HepG2 (cell line): ENCODE measurements at regions not wholly inside any gene's neighbourhood (a gene's known extent, or its start where the extent isn't known, plus 50 kb on each side); places are given as distances from the start of the nearest gene placed in this dataset.

Experiments
- ATAC-seq: fragments of 200-7000 bp; cut with Tn5 transposase; 3 replicates; pipeline ENCODE4 v1.9.1; 2020; ENCODE audit warnings: mild to moderate bottlenecking, moderate library complexity
- BruUV-seq: library from RNA; stranded (reverse); fragments of 400-500 nt; replicated peaks from 2 replicates; lab custom pipeline; 2021; lab: Mats Ljungman, UMichigan
- CTCF ChIA-PET: fragments of 300-600 bp; formaldehyde crosslinking; extraction: SDS; loops from one replicate; lab custom pipeline; 2021; ENCODE audit warnings: low total read pairs, inconsistent platforms, low intra/inter-chr PET ratio; lab: Yijun Ruan, JAX
- POLR2A ChIA-PET: fragments of 350-600 bp; sonication (Branson Sonifier 250); formaldehyde crosslinking; loops from one replicate; lab custom pipeline; 2020; ENCODE audit warnings: antibody characterized with exemption, inconsistent platforms; lab: Yijun Ruan, JAX
- DNase-seq: peaks from one replicate; pipeline ENCODE4 v3.0.0-alpha.2; 2015; ENCODE audit warnings: low spot score
- FAIRE-seq: peaks from 3 replicates; lab custom pipeline; 2011; peaks lifted over from hg19 to GRCh38; lab: Jason Lieb, UNC
- H2AFZ ChIP-seq: one replicate; pipeline ENCODE4 v1.6.1; 2011; ENCODE audit warnings: low read length, inconsistent platforms
- H3K27ac ChIP-seq: fragments of 300-600 bp; 3 replicates; pipeline ENCODE4 v1.8.0; 2011; ENCODE audit warnings: mixed run types, mild to moderate bottlenecking, mixed read lengths, low read length, inconsistent platforms; ENCODE audit not compliant: insufficient read depth; ENCODE audit errors: extremely low read length
- H3K27me3 ChIP-seq, 2 experiments: fragments of 200-600 bp in 1 of 2; 2 replicates in 1 of 2; 3 replicates in 1 of 2; pipeline versions ENCODE4 v1.6.0 to v1.8.0; 2011; ENCODE audit warnings: low read length in 2 of 2, mild to moderate bottlenecking in 2 of 2, moderate library complexity in 2 of 2, inconsistent platforms in 1 of 2; ENCODE audit not compliant: insufficient read depth in 2 of 2, control insufficient read depth in 1 of 2
- H3K36me3 ChIP-seq, 2 experiments: fragments of 200-600 bp in 1 of 2; replicated peaks in 1 of 2; 2 replicates in 1 of 2; 3 replicates in 1 of 2; pipeline versions ENCODE4 v1.5.1 to v1.8.0; 2011; ENCODE audit warnings: low read length in 2 of 2, inconsistent platforms in 1 of 2; ENCODE audit not compliant: insufficient read depth in 2 of 2, control insufficient read depth in 1 of 2
- H3K4me1 ChIP-seq: 2 replicates; pipeline ENCODE4 v1.5.1; 2012; ENCODE audit warnings: low read length, inconsistent platforms; ENCODE audit not compliant: insufficient read depth
- H3K4me2 ChIP-seq: 2 replicates; pipeline ENCODE4 v1.6.0; 2011; ENCODE audit warnings: low read depth, low read length, inconsistent platforms
- H3K4me3 ChIP-seq, 3 experiments: fragments of 200-600 bp in 1 of 3; sonication (generic), shearing (Covaris generic) in 1 of 3; replicated peaks in 1 of 3; 2 replicates each; pipeline ENCODE4 v1.5.1; 2011 to 2016; ENCODE audit warnings: low read length in 3 of 3, inconsistent platforms in 2 of 3, low read depth in 2 of 3, mild to moderate bottlenecking in 2 of 3, control low read depth in 1 of 3, mixed read lengths in 1 of 3; ENCODE audit not compliant: insufficient read depth in 1 of 3
- H3K79me2 ChIP-seq: one replicate; pipeline ENCODE4 v1.6.1; 2011; ENCODE audit warnings: low read length, inconsistent platforms; ENCODE audit not compliant: insufficient read depth
- H3K9ac ChIP-seq: 2 replicates; pipeline ENCODE4 v1.6.0; 2011; ENCODE audit warnings: mild to moderate bottlenecking, low read depth, low read length, inconsistent platforms; ENCODE audit not compliant: insufficient read depth
- H3K9me3 ChIP-seq: 2 replicates; pipeline ENCODE4 v1.5.1; 2012; ENCODE audit warnings: mild to moderate bottlenecking, low read length
- H4K20me1 ChIP-seq: 2 replicates; pipeline ENCODE4 v1.6.0; 2011; ENCODE audit warnings: inconsistent platforms, mild to moderate bottlenecking, low read length, moderate library complexity; ENCODE audit not compliant: insufficient read depth
- CENPT ChIP-seq: sonication (generic); formaldehyde crosslinking; IDR thresholded peaks from 2 replicates; pipeline ENCODE4 v1.8.0; 2022; ENCODE audit warnings: low read depth, mild to moderate bottlenecking, moderate library complexity, missing genetic modification reagents
- ELK4 ChIP-seq: sonication (generic); formaldehyde crosslinking; IDR thresholded peaks from 2 replicates; pipeline ENCODE4 v1.9.0; 2021; ENCODE audit warnings: missing genetic modification reagents, borderline replicate concordance
- FOXP1 ChIP-seq, 2 experiments: fragments of 450-650 bp in 1 of 2; IDR thresholded peaks; 2 replicates each; pipeline ENCODE4 v1.6.1; 2017 to 2018; ENCODE audit warnings: antibody characterized with exemption in 1 of 2
- MBD4 ChIP-seq: IDR thresholded peaks from 2 replicates; pipeline ENCODE4 v1.6.1; 2012; ENCODE audit warnings: low read length, inconsistent platforms, borderline replicate concordance
- RORA ChIP-seq: sonication (generic); formaldehyde crosslinking; IDR thresholded peaks from 2 replicates; pipeline ENCODE4 v1.5.0; 2020; ENCODE audit warnings: mild to moderate bottlenecking, missing genetic modification reagents, moderate library complexity
- ZBTB14 ChIP-seq: sonication (generic); formaldehyde crosslinking; IDR thresholded peaks from 2 replicates; pipeline ENCODE4 v1.4.0; 2020; ENCODE audit warnings: missing genetic modification reagents
- ZNF121 ChIP-seq: sonication (generic); formaldehyde crosslinking; IDR thresholded peaks from 2 replicates; pipeline ENCODE4 v1.5.0; 2020; ENCODE audit warnings: mild to moderate bottlenecking, missing genetic modification reagents
- ZNF282 ChIP-seq: fragments of 450-650 bp; IDR thresholded peaks from 2 replicates; pipeline ENCODE4 v1.6.1; 2018; ENCODE audit not compliant: partially characterized antibody
- ZNF296 ChIP-seq: sonication (generic); formaldehyde crosslinking; conservative IDR thresholded peaks from 2 replicates; pipeline ENCODE4 v1.5.0; 2020; ENCODE audit warnings: mild to moderate bottlenecking, missing genetic modification reagents
- ZNF598 ChIP-seq: sonication (generic); formaldehyde crosslinking; IDR thresholded peaks from 2 replicates; pipeline ENCODE4 v1.5.1; 2020; ENCODE audit warnings: mild to moderate bottlenecking, missing genetic modification reagents, borderline replicate concordance
- ZNF691 ChIP-seq: sonication (generic); formaldehyde crosslinking; IDR thresholded peaks from 2 replicates; pipeline ENCODE4 v1.4.0; 2020; ENCODE audit warnings: missing genetic modification reagents, low read depth, mild to moderate bottlenecking, borderline replicate concordance
- in situ Hi-C: cut with HindIII; loops from 2 replicates; pipeline ENCODE4 v1.10.0; 2017; ENCODE audit warnings: low pct_unique_long_range_greater_than_20kb; ENCODE audit not compliant: extremely low pct_ligation_motif_present
- intact Hi-C: fragments of 100-400 bp; cut with micrococcal nuclease; formaldehyde crosslinking; loops from one replicate; pipeline ENCODE4 v1.10.0; 2022; ENCODE audit not compliant: unreplicated experiment
- TF ChIP-seq, protein P1 (sequence below): sonication (generic); formaldehyde crosslinking; IDR thresholded peaks from 2 replicates; pipeline ENCODE4 v1.4.0; 2020; ENCODE audit warnings: mild to moderate bottlenecking, missing genetic modification reagents
- TF ChIP-seq, protein P2 (sequence below): sonication (generic); formaldehyde crosslinking; IDR thresholded peaks from 2 replicates; pipeline ENCODE4 v1.4.0; 2020; ENCODE audit warnings: missing genetic modification reagents, borderline replicate concordance

DNA sequence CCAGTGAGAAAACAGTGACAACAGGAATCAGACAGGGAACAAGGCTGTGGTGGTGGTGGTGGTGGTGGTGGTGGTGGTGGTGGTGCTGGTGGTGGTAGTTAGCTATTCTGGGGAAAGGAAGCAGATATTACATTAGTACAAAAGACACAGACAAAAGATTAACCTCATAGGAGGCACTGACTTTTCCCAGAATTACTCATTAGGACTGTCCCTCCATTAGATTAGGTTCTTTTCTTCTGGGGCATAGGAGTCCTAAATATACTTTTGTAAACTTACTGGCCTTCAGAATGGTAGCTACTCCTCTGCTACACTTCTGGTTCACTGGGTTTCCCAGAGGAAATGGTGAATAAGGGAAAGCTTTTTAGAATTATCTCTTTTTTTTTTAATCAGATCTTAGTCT, 156.6 kb upstream of the SEMA3D start (continued):
- TF ChIP-seq, protein P1, sequence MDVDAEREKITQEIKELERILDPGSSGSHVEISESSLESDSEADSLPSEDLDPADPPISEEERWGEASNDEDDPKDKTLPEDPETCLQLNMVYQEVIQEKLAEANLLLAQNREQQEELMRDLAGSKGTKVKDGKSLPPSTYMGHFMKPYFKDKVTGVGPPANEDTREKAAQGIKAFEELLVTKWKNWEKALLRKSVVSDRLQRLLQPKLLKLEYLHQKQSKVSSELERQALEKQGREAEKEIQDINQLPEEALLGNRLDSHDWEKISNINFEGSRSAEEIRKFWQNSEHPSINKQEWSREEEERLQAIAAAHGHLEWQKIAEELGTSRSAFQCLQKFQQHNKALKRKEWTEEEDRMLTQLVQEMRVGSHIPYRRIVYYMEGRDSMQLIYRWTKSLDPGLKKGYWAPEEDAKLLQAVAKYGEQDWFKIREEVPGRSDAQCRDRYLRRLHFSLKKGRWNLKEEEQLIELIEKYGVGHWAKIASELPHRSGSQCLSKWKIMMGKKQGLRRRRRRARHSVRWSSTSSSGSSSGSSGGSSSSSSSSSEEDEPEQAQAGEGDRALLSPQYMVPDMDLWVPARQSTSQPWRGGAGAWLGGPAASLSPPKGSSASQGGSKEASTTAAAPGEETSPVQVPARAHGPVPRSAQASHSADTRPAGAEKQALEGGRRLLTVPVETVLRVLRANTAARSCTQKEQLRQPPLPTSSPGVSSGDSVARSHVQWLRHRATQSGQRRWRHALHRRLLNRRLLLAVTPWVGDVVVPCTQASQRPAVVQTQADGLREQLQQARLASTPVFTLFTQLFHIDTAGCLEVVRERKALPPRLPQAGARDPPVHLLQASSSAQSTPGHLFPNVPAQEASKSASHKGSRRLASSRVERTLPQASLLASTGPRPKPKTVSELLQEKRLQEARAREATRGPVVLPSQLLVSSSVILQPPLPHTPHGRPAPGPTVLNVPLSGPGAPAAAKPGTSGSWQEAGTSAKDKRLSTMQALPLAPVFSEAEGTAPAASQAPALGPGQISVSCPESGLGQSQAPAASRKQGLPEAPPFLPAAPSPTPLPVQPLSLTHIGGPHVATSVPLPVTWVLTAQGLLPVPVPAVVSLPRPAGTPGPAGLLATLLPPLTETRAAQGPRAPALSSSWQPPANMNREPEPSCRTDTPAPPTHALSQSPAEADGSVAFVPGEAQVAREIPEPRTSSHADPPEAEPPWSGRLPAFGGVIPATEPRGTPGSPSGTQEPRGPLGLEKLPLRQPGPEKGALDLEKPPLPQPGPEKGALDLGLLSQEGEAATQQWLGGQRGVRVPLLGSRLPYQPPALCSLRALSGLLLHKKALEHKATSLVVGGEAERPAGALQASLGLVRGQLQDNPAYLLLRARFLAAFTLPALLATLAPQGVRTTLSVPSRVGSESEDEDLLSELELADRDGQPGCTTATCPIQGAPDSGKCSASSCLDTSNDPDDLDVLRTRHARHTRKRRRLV, result no peak
- no peak for TF ChIP-seq ZBTB14 (CRISPR knock-in tag)
- no peak for TF ChIP-seq FOXP1 (IDR thresholded peaks at IDR 0.05)
- no peak for TF ChIP-seq FOXP1 (CRISPR knock-in tag; IDR thresholded peaks at IDR 0.05)
- TF ChIP-seq ZNF121 (CRISPR knock-in tag), result no peak
- TF ChIP-seq, all 625 proteins: peak for 0

DNA sequence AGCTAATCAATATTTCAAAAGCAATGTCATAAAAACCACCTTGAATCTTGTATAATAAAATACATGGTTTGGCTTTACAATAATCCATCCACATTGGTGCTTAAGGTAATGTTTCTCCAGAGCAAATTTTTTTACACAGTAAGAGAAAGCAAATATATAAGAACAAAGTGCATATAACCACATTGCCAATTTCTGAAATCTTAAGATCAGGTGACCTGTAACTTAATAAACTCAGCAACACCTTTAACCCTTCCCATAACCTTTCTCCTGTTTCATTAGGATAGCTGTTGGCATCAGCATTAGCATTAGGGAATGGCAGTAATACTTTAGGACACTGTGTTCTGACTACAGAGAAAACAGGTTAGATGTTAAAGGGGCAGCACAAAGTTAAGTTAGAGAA, 155.9 kb upstream of the SEMA3D start:
- no peaks in the 10 kb centered on the region for H3K9me3 ChIP-seq
- in situ Hi-C loops (no loop called here), intact Hi-C loops (no loop called here)
- no peak overlapping the region for H3K27ac ChIP-seq
- H2AFZ ChIP-seq, result no peak overlapping the region
- H3K27me3 ChIP-seq, result no peaks in the 10 kb centered on the region
- ChIA-PET POLR2A (no interaction called here), CTCF (no interaction called here)
- BruUV-seq, result no TSS peak
- H4K20me1 ChIP-seq, result no peaks in the 10 kb centered on the region
- no peak overlapping the region for H3K4me2 ChIP-seq
- H3K4me3 ChIP-seq, result no peak overlapping the region
- no peak for FAIRE-seq
- H3K9ac ChIP-seq, result no peak overlapping the region
- no peaks in the 10 kb centered on the region for H3K79me2 ChIP-seq
- ATAC-seq, result no peak
- DNase-seq, result no peak
- no peaks in the 10 kb centered on the region for H3K36me3 ChIP-seq
- H3K4me1 ChIP-seq, result no peaks in the 10 kb centered on the region
- TF ChIP-seq, protein P2, sequence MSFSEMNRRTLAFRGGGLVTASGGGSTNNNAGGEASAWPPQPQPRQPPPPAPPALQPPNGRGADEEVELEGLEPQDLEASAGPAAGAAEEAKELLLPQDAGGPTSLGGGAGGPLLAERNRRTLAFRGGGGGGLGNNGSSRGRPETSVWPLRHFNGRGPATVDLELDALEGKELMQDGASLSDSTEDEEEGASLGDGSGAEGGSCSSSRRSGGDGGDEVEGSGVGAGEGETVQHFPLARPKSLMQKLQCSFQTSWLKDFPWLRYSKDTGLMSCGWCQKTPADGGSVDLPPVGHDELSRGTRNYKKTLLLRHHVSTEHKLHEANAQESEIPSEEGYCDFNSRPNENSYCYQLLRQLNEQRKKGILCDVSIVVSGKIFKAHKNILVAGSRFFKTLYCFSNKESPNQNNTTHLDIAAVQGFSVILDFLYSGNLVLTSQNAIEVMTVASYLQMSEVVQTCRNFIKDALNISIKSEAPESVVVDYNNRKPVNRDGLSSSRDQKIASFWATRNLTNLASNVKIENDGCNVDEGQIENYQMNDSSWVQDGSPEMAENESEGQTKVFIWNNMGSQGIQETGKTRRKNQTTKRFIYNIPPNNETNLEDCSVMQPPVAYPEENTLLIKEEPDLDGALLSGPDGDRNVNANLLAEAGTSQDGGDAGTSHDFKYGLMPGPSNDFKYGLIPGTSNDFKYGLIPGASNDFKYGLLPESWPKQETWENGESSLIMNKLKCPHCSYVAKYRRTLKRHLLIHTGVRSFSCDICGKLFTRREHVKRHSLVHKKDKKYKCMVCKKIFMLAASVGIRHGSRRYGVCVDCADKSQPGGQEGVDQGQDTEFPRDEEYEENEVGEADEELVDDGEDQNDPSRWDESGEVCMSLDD (CRISPR knock-in tag), result no peak
- TF ChIP-seq MBD4 (no peak), ZNF598 (CRISPR knock-in tag) (no peak), RORA (CRISPR knock-in tag) (no peak), ZNF296 (CRISPR knock-in tag) (no peak), ZNF691 (no peak), ZNF282 (no peak), CENPT (CRISPR knock-in tag) (no peak), ELK4 (CRISPR knock-in tag) (no peak)
